Fibroblast of lung (primary cell): ENCODE measurements at regions not wholly inside any gene's neighbourhood (a gene's known extent, or its start where the extent isn't known, plus 50 kb on each side); places are given as distances from the start of the nearest gene placed in this dataset.

Source experiments
- EZH2 ChIP-seq: IDR thresholded peaks from 2 replicates; pipeline ENCODE4 v1.5.1; 2012; ENCODE audit warnings: low read length, control low read depth, mild to moderate bottlenecking; ENCODE audit errors: missing control alignments
- TF ChIP-seq, protein P1 (sequence below), 2 donors: IDR thresholded peaks in 1 of 2; conservative IDR thresholded peaks in 1 of 2; 1 replicate in 1 of 2; 2 replicates in 1 of 2; pipeline ENCODE4 v1.5.1; 2011 to 2012; ENCODE audit warnings: low read length in 2 of 2, control low read depth in 1 of 2, inconsistent platforms in 1 of 2, low read depth in 1 of 2, mild to moderate bottlenecking in 1 of 2

DNA sequence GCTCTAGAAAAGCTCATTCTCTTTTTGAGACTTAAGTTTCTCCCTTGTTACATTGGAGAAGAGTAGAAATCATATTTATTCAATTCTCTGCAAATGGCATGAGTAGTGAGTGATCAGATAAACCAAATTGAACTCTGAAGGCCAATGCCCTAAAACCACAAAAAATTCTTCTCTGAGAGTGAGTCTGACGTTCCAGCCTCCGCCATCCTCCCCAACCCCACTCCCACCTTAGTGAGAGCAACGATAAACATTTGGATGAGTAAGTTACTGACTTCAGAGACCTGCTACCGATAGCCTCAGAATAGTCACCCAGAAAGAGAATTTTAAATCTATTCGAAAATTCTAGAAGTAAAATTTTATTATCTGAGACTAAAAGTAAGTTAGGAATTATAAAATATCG is 94.6 kb downstream of the TFAP2A start:
- TF ChIP-seq, protein P1, sequence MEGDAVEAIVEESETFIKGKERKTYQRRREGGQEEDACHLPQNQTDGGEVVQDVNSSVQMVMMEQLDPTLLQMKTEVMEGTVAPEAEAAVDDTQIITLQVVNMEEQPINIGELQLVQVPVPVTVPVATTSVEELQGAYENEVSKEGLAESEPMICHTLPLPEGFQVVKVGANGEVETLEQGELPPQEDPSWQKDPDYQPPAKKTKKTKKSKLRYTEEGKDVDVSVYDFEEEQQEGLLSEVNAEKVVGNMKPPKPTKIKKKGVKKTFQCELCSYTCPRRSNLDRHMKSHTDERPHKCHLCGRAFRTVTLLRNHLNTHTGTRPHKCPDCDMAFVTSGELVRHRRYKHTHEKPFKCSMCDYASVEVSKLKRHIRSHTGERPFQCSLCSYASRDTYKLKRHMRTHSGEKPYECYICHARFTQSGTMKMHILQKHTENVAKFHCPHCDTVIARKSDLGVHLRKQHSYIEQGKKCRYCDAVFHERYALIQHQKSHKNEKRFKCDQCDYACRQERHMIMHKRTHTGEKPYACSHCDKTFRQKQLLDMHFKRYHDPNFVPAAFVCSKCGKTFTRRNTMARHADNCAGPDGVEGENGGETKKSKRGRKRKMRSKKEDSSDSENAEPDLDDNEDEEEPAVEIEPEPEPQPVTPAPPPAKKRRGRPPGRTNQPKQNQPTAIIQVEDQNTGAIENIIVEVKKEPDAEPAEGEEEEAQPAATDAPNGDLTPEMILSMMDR (conservative IDR thresholded peaks at IDR 0.05 in 1 of 2, IDR thresholded peaks at IDR 0.05 in 1 of 2; ENCODE audit: low read depth in 1 of 2, low read length in 2 of 2): no peak
- TF ChIP-seq EZH2: no peak
